ENCODE measurements at regions not wholly inside any gene's neighbourhood (a gene's known extent, or its start where the extent isn't known, plus 50 kb on each side); places are given as distances from the start of the nearest gene placed in this dataset.

DNA sequence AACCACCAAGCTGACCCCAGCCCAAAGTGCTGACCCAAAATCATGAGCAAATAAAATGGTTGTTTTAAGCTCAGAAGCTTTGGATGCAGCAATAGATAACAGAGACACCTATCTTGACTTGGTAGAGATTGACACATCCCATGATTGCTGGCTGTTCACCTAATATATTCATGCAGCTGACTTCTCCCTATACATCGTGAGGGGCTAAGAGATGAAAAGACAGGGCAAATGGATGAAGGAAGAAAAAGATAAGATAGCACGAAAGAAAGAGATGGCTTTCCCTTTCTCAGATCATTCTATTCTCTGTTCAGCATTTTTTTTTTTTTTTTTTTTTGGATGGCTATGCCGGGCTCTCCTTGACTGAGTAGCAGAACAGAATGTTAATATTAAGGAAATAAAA, 141.5 kb upstream of the ADAMTS9 start:
- TF ChIP-seq, protein P1, sequence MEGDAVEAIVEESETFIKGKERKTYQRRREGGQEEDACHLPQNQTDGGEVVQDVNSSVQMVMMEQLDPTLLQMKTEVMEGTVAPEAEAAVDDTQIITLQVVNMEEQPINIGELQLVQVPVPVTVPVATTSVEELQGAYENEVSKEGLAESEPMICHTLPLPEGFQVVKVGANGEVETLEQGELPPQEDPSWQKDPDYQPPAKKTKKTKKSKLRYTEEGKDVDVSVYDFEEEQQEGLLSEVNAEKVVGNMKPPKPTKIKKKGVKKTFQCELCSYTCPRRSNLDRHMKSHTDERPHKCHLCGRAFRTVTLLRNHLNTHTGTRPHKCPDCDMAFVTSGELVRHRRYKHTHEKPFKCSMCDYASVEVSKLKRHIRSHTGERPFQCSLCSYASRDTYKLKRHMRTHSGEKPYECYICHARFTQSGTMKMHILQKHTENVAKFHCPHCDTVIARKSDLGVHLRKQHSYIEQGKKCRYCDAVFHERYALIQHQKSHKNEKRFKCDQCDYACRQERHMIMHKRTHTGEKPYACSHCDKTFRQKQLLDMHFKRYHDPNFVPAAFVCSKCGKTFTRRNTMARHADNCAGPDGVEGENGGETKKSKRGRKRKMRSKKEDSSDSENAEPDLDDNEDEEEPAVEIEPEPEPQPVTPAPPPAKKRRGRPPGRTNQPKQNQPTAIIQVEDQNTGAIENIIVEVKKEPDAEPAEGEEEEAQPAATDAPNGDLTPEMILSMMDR (IDR thresholded peaks at IDR 0.05), result no peak
- TF ChIP-seq POLR2A (IDR thresholded peaks at IDR 0.05) (no peak), POLR2AphosphoS5 (IDR thresholded peaks at IDR 0.05) (no peak), EP300 (IDR thresholded peaks at IDR 0.05) (no peak)

Data from gastroesophageal sphincter (tissue), 3 donors.